WTC11 (cell line): ENCODE measurements at regions not wholly inside any gene's neighbourhood (a gene's known extent, or its start where the extent isn't known, plus 50 kb on each side); places are given as distances from the start of the nearest gene placed in this dataset.
"Not testable (repeated sequence)": the region's sequence is repeated elsewhere in the genome, so short reads cannot be mapped to it uniquely, and the experiment has no call there.

Experiments used
- ATAC-seq: fragments of 200-7000 bp; cut with Tn5 transposase; 2 replicates; pipeline ENCODE4 v1.10.0; 2021; ENCODE audit warnings: mild to moderate bottlenecking, moderate library complexity
- CTCF ChIA-PET: fragments of 300-600 bp; sonication (Branson Sonifier 250); formaldehyde crosslinking; loops from one replicate; lab custom pipeline; 2021; ENCODE audit warnings: antibody characterized with exemption; lab: Charles Lee
- POLR2A ChIA-PET: fragments of 350-600 bp; sonication (Branson Sonifier 250); formaldehyde crosslinking; loops from one replicate; lab custom pipeline; 2021; ENCODE audit warnings: antibody characterized with exemption; lab: Charles Lee
- DNase-seq: peaks from one replicate; pipeline ENCODE4 v3.0.0; 2021; ENCODE audit warnings: low spot score
- H3K27ac Mint-ChIP-seq: 2 replicates; pipeline ENCODE4 v1.8.0; 2021; ENCODE audit warnings: mixed read lengths
- H3K27me3 Mint-ChIP-seq: 2 replicates; pipeline ENCODE4 v1.8.0; 2021; ENCODE audit warnings: low read depth, mild to moderate bottlenecking, moderate library complexity, mixed read lengths
- H3K36me3 Mint-ChIP-seq: 2 replicates; pipeline ENCODE4 v1.8.0; 2021; ENCODE audit warnings: mixed read lengths
- H3K4me1 Mint-ChIP-seq: 2 replicates; pipeline ENCODE4 v1.8.0; 2022; ENCODE audit warnings: mixed read lengths
- H3K4me3 Mint-ChIP-seq: 2 replicates; pipeline ENCODE4 v1.8.0; 2021; ENCODE audit warnings: mild to moderate bottlenecking, moderate library complexity, mixed read lengths
- H3K9me3 Mint-ChIP-seq: 2 replicates; pipeline ENCODE4 v1.8.0; 2021; ENCODE audit warnings: mixed read lengths
- ESRRA ChIP-seq: sonication (generic); formaldehyde crosslinking; IDR thresholded peaks from 2 replicates; pipeline ENCODE4 v1.8.1; 2022; ENCODE audit warnings: mild to moderate bottlenecking, missing genetic modification reagents, borderline replicate concordance
- ETV6 ChIP-seq: sonication (generic); formaldehyde crosslinking; IDR thresholded peaks from 2 replicates; pipeline ENCODE4 v1.8.1; 2022; ENCODE audit warnings: mild to moderate bottlenecking, missing genetic modification reagents
- FOXK1 ChIP-seq: sonication (generic); formaldehyde crosslinking; IDR thresholded peaks from 2 replicates; pipeline ENCODE4 v1.8.0; 2022; ENCODE audit warnings: mild to moderate bottlenecking, moderate library complexity, missing genetic modification reagents
- FOXP1 ChIP-seq: sonication (generic); formaldehyde crosslinking; IDR thresholded peaks from 2 replicates; pipeline ENCODE4 v1.8.0; 2022; ENCODE audit warnings: missing genetic modification reagents, mild to moderate bottlenecking, moderate library complexity, borderline replicate concordance
- IRF1 ChIP-seq: sonication (generic); formaldehyde crosslinking; IDR thresholded peaks from 2 replicates; pipeline ENCODE4 v1.8.0; 2023; ENCODE audit warnings: missing genetic modification reagents
- RELA ChIP-seq: sonication (generic); formaldehyde crosslinking; IDR thresholded peaks from 2 replicates; pipeline ENCODE4 v1.8.1; 2022; ENCODE audit warnings: missing genetic modification reagents, mild to moderate bottlenecking, borderline replicate concordance
- RORB ChIP-seq: fragments of 250-450 bp; sonication (Bioruptor Pico); IDR thresholded peaks from 2 replicates; pipeline ENCODE4 v1.9.0; 2021; ENCODE audit warnings: mild to moderate bottlenecking
- TCF7 ChIP-seq: sonication (generic); formaldehyde crosslinking; IDR thresholded peaks from 2 replicates; pipeline ENCODE4 v1.8.0; 2022; ENCODE audit warnings: mild to moderate bottlenecking, low read depth, missing genetic modification reagents, moderate library complexity
- TEAD1 ChIP-seq: sonication (generic); formaldehyde crosslinking; IDR thresholded peaks from 2 replicates; pipeline ENCODE4 v1.8.0; 2022; ENCODE audit warnings: mild to moderate bottlenecking, missing genetic modification reagents
- ZMAT4 ChIP-seq: fragments of 250-450 bp; sonication (Bioruptor Pico); IDR thresholded peaks from 2 replicates; pipeline ENCODE4 v1.9.0; 2021; ENCODE audit warnings: mild to moderate bottlenecking
- ZNF317 ChIP-seq: sonication (generic); formaldehyde crosslinking; IDR thresholded peaks from 2 replicates; pipeline ENCODE4 v1.8.1; 2023; ENCODE audit warnings: low read depth, mild to moderate bottlenecking, moderate library complexity, missing genetic modification reagents, borderline replicate concordance
- ZNF416 ChIP-seq: fragments of 250-450 bp; sonication (Bioruptor Pico); IDR thresholded peaks from 2 replicates; pipeline ENCODE4 v1.9.0; 2021; ENCODE audit warnings: mild to moderate bottlenecking, inconsistent platforms
- TF ChIP-seq, protein P1 (sequence below): fragments of 250-450 bp; sonication (Bioruptor Pico); IDR thresholded peaks from 2 replicates; pipeline ENCODE4 v2.1.2; 2022; ENCODE audit warnings: mild to moderate bottlenecking, moderate library complexity
- TF ChIP-seq, protein P2 (sequence below): fragments of 200-600 bp; IDR thresholded peaks from 2 replicates; pipeline ENCODE4 v1.8.0; 2022; ENCODE audit warnings: antibody characterized with exemption
- TF ChIP-seq, protein P3 (sequence below): fragments of 250-450 bp; sonication (Bioruptor Pico); IDR thresholded peaks from 2 replicates; pipeline ENCODE4 v1.9.0; 2021; ENCODE audit warnings: moderate library complexity, mild to moderate bottlenecking, inconsistent platforms, borderline replicate concordance
- TF ChIP-seq, protein P4 (sequence below): sonication (generic); formaldehyde crosslinking; conservative IDR thresholded peaks from 2 replicates; pipeline ENCODE4 v1.8.1; 2022; ENCODE audit warnings: mild to moderate bottlenecking, missing genetic modification reagents

DNA sequence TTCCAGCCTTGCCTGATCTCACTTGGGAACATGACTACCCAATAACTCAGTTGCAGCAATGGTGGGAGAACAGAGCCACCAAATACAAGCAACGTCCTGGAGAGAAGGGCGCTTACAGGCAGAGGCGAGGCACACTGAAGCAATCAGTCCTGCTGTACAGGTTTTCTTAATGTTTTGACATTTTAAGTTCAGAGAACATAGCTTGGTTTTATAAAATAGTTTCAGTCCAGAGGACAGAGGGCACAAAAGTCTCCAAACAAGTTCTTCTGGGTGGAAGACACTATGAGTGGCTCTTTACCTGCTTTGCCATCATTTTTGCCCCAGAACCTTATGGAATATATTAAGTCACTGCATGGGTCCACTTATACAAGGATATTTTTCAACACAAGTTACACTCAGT lies 103.4 kb upstream of the KCNG1 start:
- no peaks in the 10 kb centered on the region for H3K36me3 Mint-ChIP-seq
- ATAC-seq (no peak), DNase-seq (no peak)
- CTCF ChIA-PET, result interaction anchor here (0.9 to 2.7 kb wide), 2 partner anchors 134 to 139 kb away, joined by 3 to 7 read pairs; no protein-coding TSS in a partner anchor
- H3K4me1 Mint-ChIP-seq, result peaks cover 17% of the 10 kb centered on the region
- TF ChIP-seq ZNF416 (CRISPR knock-in tag) (no peak), ETV6 (no peak), ESRRA (no peak), RELA (CRISPR knock-in tag) (no peak)
- TF ChIP-seq, protein P1, sequence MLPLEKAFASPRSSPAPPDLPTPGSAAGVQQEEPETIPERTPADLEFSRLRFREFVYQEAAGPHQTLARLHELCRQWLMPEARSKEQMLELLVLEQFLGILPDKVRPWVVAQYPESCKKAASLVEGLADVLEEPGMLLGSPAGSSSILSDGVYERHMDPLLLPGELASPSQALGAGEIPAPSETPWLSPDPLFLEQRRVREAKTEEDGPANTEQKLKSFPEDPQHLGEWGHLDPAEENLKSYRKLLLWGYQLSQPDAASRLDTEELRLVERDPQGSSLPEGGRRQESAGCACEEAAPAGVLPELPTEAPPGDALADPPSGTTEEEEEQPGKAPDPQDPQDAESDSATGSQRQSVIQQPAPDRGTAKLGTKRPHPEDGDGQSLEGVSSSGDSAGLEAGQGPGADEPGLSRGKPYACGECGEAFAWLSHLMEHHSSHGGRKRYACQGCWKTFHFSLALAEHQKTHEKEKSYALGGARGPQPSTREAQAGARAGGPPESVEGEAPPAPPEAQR (CRISPR knock-in tag), result no peak
- TF ChIP-seq, protein P2, sequence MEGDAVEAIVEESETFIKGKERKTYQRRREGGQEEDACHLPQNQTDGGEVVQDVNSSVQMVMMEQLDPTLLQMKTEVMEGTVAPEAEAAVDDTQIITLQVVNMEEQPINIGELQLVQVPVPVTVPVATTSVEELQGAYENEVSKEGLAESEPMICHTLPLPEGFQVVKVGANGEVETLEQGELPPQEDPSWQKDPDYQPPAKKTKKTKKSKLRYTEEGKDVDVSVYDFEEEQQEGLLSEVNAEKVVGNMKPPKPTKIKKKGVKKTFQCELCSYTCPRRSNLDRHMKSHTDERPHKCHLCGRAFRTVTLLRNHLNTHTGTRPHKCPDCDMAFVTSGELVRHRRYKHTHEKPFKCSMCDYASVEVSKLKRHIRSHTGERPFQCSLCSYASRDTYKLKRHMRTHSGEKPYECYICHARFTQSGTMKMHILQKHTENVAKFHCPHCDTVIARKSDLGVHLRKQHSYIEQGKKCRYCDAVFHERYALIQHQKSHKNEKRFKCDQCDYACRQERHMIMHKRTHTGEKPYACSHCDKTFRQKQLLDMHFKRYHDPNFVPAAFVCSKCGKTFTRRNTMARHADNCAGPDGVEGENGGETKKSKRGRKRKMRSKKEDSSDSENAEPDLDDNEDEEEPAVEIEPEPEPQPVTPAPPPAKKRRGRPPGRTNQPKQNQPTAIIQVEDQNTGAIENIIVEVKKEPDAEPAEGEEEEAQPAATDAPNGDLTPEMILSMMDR, result no peak
- TF ChIP-seq, protein P3, sequence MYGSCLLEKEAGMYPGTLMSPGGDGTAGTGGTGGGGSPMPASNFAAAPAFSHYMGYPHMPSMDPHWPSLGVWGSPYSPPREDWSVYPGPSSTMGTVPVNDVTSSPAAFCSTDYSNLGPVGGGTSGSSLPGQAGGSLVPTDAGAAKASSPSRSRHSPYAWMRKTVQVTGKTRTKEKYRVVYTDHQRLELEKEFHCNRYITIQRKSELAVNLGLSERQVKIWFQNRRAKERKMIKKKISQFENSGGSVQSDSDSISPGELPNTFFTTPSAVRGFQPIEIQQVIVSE (CRISPR knock-in tag), result no peak
- POLR2A ChIA-PET, result no interaction called here
- no peak overlapping the region for H3K27ac Mint-ChIP-seq
- H3K9me3 Mint-ChIP-seq, result no peaks in the 10 kb centered on the region
- H3K27me3 Mint-ChIP-seq, result no peaks in the 10 kb centered on the region; the same call in 1 of the 2 replicates
- H3K4me3 Mint-ChIP-seq, result no peak overlapping the region

DNA sequence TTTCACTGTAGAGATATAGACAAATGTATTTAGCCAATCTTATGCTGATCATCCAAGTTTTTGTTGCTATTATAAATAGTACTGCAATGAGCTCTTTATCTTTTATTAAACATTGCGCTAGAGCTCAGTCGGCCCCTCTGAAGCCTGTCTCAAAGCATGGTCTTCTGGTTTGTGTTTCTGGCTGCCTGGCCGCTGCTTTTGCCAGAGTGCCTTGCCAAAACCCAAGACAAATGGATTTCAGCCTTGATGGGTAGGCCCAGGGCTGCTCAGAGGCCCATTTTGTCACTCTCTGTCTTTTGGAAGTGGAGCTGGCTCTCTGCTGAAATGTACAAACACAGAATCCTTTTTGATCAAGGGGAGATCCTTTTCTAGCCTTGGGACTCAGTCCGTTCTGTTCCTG lies 102.9 kb upstream of the KCNG1 start:
- CTCF ChIA-PET, result interaction anchor here (0.9 kb wide), 1 partner anchor 138 kb away, joined by 3 read pairs; no protein-coding TSS in a partner anchor
- H3K4me3 Mint-ChIP-seq, result no peak overlapping the region

DNA sequence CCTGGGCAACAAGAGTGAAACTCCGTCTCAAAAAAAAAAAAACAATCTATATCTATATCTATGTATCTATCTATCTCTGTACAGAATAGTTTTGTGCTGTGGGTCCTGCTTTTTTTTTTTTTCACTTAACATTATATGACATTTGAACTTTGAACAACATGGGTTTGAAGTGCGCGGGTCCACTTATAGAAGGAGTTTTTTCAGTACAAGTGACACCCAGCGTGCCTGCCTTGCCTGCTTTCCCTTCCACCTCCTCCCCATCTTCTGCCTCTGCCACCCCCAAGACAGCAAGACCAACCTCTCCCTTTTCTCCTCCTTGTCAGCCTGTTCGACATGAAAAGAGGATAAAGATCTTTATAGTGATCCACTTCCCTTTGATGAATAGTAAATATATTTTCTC lies 102.2 kb upstream of the KCNG1 start:
- H3K27ac Mint-ChIP-seq, result no peak overlapping the region
- no peak for TF ChIP-seq TCF7 (CRISPR knock-in tag)
- H3K9me3 Mint-ChIP-seq, result no peaks in the 10 kb centered on the region
- ChIA-PET POLR2A (no interaction called here), CTCF (interaction anchor here (0.9 kb wide), 1 partner anchor 138 kb away, joined by 3 read pairs; no protein-coding TSS in a partner anchor)
- DNase-seq (no peak), ATAC-seq (no peak)
- peaks cover 24% of the 10 kb centered on the region for H3K4me1 Mint-ChIP-seq
- H3K4me3 Mint-ChIP-seq, result no peak overlapping the region
- no peaks in the 10 kb centered on the region; the same call in 1 of the 2 replicates for H3K27me3 Mint-ChIP-seq
- no peaks in the 10 kb centered on the region for H3K36me3 Mint-ChIP-seq

More for the DNA sequence above, 102.9 kb upstream of the KCNG1 start:
- ATAC-seq (no peak), DNase-seq (no peak)
- Mint-ChIP-seq H3K9me3 (no peaks in the 10 kb centered on the region), H3K27me3 (no peaks in the 10 kb centered on the region; the same call in 1 of the 2 replicates), H3K36me3 (no peaks in the 10 kb centered on the region), H3K27ac (no peak overlapping the region), H3K4me1 (peaks cover 22% of the 10 kb centered on the region)
- TF ChIP-seq FOXP1 (CRISPR knock-in tag) (no peak), IRF1 (no peak), RORB (CRISPR knock-in tag) (no peak), ZMAT4 (CRISPR knock-in tag) (no peak), ZNF317 (CRISPR knock-in tag) (no peak), FOXK1 (CRISPR knock-in tag) (no peak), TEAD1 (no peak), ZNF416 (CRISPR knock-in tag) (no peak)
- TF ChIP-seq, protein P4, sequence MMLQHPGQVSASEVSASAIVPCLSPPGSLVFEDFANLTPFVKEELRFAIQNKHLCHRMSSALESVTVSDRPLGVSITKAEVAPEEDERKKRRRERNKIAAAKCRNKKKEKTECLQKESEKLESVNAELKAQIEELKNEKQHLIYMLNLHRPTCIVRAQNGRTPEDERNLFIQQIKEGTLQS (CRISPR knock-in tag), result no peak
- POLR2A ChIA-PET, result no interaction called here

DNA sequence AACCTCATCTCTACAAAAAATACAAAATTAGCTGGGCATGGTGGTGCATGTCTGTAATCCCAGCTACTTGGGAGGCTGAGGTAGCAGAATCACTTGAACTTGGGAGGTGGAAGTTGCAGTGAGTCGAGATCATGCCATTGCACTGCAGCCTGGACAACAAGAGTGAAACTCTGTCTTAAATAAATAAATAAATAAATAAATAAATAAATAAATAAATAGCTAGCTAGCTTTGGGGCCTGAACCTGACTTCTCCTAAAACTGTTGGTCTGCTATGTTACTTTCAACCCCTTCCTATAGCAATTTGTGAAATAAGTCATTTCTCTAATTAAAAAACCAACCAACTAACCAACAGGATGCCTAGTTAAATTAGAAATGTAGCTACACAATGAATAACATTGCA lies 101.0 kb upstream of the KCNG1 start:
- H3K9me3 Mint-ChIP-seq, H3K27me3 Mint-ChIP-seq, ATAC-seq, H3K36me3 Mint-ChIP-seq, POLR2A ChIA-PET, DNase-seq, H3K4me3 Mint-ChIP-seq, H3K27ac Mint-ChIP-seq: not testable (repeated sequence)
- CTCF ChIA-PET, result interaction anchor here (1.1 to 1.5 kb wide), 3 partner anchors 109 to 136 kb away, joined by 3 to 7 read pairs (median 3); no protein-coding TSS in a partner anchor
- H3K4me1 Mint-ChIP-seq, result peaks cover 29% of the 10 kb centered on the region
